ENCODE measurements at regions not wholly inside any gene's neighbourhood (a gene's known extent, or its start where the extent isn't known, plus 50 kb on each side); places are given as distances from the start of the nearest gene placed in this dataset.

DNA sequence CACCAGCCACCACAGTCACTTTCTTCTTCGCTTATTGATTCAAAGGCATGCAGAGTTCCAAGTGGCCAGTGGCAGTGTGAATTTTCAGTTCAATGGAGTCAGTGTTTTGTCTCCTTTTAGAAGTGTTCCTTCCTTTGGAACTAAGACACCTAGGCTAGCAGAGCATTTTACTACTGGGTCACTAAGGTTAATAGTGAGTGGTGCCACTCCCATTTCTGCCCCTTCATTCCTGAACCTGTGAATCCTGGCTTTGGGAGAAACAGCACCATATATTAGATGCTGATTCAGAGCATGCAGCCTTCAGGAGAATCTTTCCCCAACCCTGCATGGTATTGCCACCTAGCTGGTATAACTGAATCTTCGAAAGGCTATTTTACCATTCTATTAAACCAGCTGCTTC, 312.7 kb downstream of the HRH4 start:
- Mint-ChIP-seq H3K4me1 (no peaks in the 10 kb centered on the region), H3K9me3 (ENCODE audit: insufficient read depth) (no peaks in the 10 kb centered on the region), H3K27me3 (no peaks in the 10 kb centered on the region), H3K27ac (no peak overlapping the region), H3K4me3 (no peak overlapping the region)
- Histone ChIP-seq H3K4me1 (ENCODE audit: control insufficient read depth in 2 of 2, insufficient read depth in 2 of 2, low read length in 2 of 2) (no peaks in the 10 kb centered on the region), H3K9ac (ENCODE audit: low read length) (no peak overlapping the region), H4K20me1 (ENCODE audit: control insufficient read depth, insufficient read depth, low read length, poor library complexity, severe bottlenecking) (no peaks in the 10 kb centered on the region), H3K36me3 (replicated peaks in 1 of 2; ENCODE audit: control extremely low read depth in 1 of 2, control insufficient read depth in 1 of 2, extremely low read depth in 1 of 2, insufficient read depth in 2 of 2, low read length in 1 of 2) (no peaks in the 10 kb centered on the region), H3K27ac (ENCODE audit: low read length in 2 of 2) (no peak overlapping the region), H3K79me2 (ENCODE audit: control insufficient read depth, insufficient read depth, low read length) (no peaks in the 10 kb centered on the region), H2AFZ (ENCODE audit: insufficient read depth, low read depth, low read length, poor library complexity, severe bottlenecking) (no peak overlapping the region), H3K27me3 (replicated peaks in 1 of 4; ENCODE audit: control extremely low read depth in 1 of 4, control insufficient read depth in 3 of 4, insufficient read depth in 4 of 4, low read length in 3 of 4) (peaks cover 0 to 3% (median 0%) of the 10 kb centered on the region in 4 experiments), H3K4me3 (ENCODE audit: control extremely low read depth in 1 of 5, extremely low read depth in 1 of 5, insufficient read depth in 1 of 5, low read depth in 2 of 5, low read length in 4 of 5) (no peak overlapping the region), H3K9me3 (ENCODE audit: control extremely low read depth in 1 of 3, control insufficient read depth in 2 of 3, insufficient read depth in 1 of 3, low read length in 2 of 3) (no peaks in the 10 kb centered on the region), H3K4me2 (replicated peaks; ENCODE audit: low read depth, low read length, poor library complexity, severe bottlenecking) (no peak overlapping the region)
- no peak for ATAC-seq (ENCODE audit: low read depth)
- CTCF ChIA-PET = no interaction called here
- POLR2A ChIA-PET = no interaction called here
- DNase-seq = no peak
- no CpG with 5 or more reads among the region's 2 CpGs for WGBS (ENCODE audit: insufficient coverage)
- no peak for TF ChIP-seq EZH2 (IDR thresholded peaks at IDR 0.05; ENCODE audit: borderline replicate concordance, insufficient read depth, low read depth, low read length, poor library complexity, severe bottlenecking)
- TF ChIP-seq, protein P1, sequence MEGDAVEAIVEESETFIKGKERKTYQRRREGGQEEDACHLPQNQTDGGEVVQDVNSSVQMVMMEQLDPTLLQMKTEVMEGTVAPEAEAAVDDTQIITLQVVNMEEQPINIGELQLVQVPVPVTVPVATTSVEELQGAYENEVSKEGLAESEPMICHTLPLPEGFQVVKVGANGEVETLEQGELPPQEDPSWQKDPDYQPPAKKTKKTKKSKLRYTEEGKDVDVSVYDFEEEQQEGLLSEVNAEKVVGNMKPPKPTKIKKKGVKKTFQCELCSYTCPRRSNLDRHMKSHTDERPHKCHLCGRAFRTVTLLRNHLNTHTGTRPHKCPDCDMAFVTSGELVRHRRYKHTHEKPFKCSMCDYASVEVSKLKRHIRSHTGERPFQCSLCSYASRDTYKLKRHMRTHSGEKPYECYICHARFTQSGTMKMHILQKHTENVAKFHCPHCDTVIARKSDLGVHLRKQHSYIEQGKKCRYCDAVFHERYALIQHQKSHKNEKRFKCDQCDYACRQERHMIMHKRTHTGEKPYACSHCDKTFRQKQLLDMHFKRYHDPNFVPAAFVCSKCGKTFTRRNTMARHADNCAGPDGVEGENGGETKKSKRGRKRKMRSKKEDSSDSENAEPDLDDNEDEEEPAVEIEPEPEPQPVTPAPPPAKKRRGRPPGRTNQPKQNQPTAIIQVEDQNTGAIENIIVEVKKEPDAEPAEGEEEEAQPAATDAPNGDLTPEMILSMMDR (IDR thresholded peaks at IDR 0.05) = no peak
- intact Hi-C loops (cut with micrococcal nuclease) = no loop called here

DNA sequence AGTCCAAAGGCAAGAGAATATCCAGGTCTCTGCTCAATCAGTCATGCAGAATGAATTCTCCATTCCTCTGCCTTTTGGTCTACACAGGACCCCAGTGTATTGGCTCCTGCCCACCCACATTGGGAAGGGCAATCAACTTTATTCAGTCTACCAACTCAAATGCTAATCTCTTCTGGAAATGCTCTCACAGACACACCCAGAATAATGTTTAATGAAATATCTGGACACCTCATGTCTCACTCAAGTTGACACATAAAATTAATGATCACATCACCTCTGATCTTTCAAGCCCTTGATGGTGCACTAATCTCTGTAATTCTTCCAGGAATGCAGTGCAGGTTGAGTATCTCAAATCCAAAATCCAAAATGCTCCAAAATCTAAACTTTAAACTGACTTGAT, 315.6 kb downstream of the HRH4 start:
- ATAC-seq (ENCODE audit: low read depth) (no peak), DNase-seq (no peak)
- ChIA-PET POLR2A (no interaction called here), CTCF (no interaction called here)
- no peak overlapping the region for H3K9ac ChIP-seq (ENCODE audit: low read length)
- no peaks in the 10 kb centered on the region for H3K79me2 ChIP-seq (ENCODE audit: control insufficient read depth, insufficient read depth, low read length)
- no peak overlapping the region for H3K27ac ChIP-seq (ENCODE audit: low read length in 2 of 2)
- no peak for TF ChIP-seq EZH2 (IDR thresholded peaks at IDR 0.05; ENCODE audit: borderline replicate concordance, insufficient read depth, low read depth, low read length, poor library complexity, severe bottlenecking)
- TF ChIP-seq, protein P1 (IDR thresholded peaks at IDR 0.05) = no peak
- H3K27me3 ChIP-seq (replicated peaks in 1 of 4; ENCODE audit: control extremely low read depth in 1 of 4, control insufficient read depth in 3 of 4, insufficient read depth in 4 of 4, low read length in 3 of 4) = peaks cover 0 to 3% (median 0%) of the 10 kb centered on the region in 4 experiments
- Mint-ChIP-seq H3K27ac (no peak overlapping the region), H3K9me3 (ENCODE audit: insufficient read depth) (no peaks in the 10 kb centered on the region), H3K27me3 (no peaks in the 10 kb centered on the region), H3K4me3 (no peak overlapping the region), H3K4me1 (no peaks in the 10 kb centered on the region)
- no peak overlapping the region for H2AFZ ChIP-seq (ENCODE audit: insufficient read depth, low read depth, low read length, poor library complexity, severe bottlenecking)
- H3K4me3 ChIP-seq (ENCODE audit: control extremely low read depth in 1 of 5, extremely low read depth in 1 of 5, insufficient read depth in 1 of 5, low read depth in 2 of 5, low read length in 4 of 5) = no peak overlapping the region
- H4K20me1 ChIP-seq (ENCODE audit: control insufficient read depth, insufficient read depth, low read length, poor library complexity, severe bottlenecking) = no peaks in the 10 kb centered on the region
- H3K4me1 ChIP-seq (ENCODE audit: control insufficient read depth in 2 of 2, insufficient read depth in 2 of 2, low read length in 2 of 2) = no peaks in the 10 kb centered on the region
- H3K9me3 ChIP-seq (ENCODE audit: control extremely low read depth in 1 of 3, control insufficient read depth in 2 of 3, insufficient read depth in 1 of 3, low read length in 2 of 3) = no peaks in the 10 kb centered on the region
- H3K4me2 ChIP-seq (replicated peaks; ENCODE audit: low read depth, low read length, poor library complexity, severe bottlenecking) = no peak overlapping the region
- no peaks in the 10 kb centered on the region for H3K36me3 ChIP-seq (replicated peaks in 1 of 2; ENCODE audit: control extremely low read depth in 1 of 2, control insufficient read depth in 1 of 2, extremely low read depth in 1 of 2, insufficient read depth in 2 of 2, low read length in 1 of 2)
- intact Hi-C loops (cut with micrococcal nuclease) = no loop called here

Data from B cell (primary cell).